ENCODE measurements at regions not wholly inside any gene's neighbourhood (a gene's known extent, or its start where the extent isn't known, plus 50 kb on each side); places are given as distances from the start of the nearest gene placed in this dataset.
"Not testable (repeated sequence)": the region's sequence is repeated elsewhere in the genome, so short reads cannot be mapped to it uniquely, and the experiment has no call there.

DNA sequence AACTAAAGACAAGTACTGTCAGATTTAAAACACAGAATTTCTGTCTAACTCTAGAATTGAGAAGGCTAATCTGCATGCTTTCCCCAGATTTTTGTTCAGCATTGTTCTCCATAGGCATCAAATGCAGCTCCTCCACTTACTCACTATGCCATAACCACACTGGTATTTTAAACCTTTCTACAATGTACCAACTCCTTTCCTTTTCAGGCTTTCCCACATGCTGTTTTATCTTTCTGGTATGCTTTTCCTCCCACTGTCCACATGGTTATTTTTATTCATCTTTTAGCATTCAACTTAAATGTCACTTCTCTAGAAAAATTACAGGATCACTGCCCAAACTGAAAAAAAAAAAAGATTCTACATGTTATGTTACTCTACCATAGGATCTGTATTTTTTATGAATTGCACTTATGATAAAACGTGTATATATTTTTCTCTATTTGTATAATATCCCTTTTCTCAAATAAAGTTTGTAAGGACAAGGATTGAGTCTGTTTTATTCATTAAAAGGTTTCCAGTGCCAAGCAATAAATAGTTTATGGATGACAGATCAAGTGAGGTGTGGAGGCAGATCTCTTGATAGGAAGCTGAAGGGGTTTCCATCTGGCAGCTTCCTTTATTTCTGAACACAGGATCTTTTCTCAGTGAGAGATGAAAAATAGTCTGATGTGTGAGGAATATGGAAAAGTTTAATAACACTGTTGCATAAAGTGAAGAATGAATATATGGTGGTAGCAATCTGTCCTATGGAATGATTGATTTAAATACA, 1064.5 kb downstream of the ZPLD1 start:
- DNase-seq: no peak

GRCh38 chr3:103499967-103500366, 1065.2 kb downstream of the ZPLD1 start:
- DNase-seq: no peak

- no peak for DNase-seq
Measured at GRCh38 chr3:103510760-103511159, 1075.9 kb downstream of the ZPLD1 start.

DNA sequence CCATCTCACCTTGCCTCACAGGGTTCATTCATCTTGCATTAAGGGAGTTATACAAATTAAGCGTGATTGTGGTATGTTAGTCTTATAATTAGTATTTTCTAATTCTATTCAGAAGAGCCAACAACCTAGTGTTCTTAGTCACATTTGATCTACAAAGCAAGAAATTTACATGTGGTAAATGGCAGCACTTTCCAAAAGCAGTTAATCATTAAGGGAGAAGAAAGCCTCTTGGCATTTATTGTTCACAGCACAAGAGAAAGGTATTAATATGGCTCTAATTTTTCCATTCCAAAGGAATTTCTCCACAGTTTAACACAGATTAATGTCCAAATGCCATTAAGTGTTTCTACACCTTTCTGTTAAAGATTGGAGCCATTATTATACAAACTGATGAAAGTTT, 1077.1 kb downstream of the ZPLD1 start:
- no peak for DNase-seq

DNA sequence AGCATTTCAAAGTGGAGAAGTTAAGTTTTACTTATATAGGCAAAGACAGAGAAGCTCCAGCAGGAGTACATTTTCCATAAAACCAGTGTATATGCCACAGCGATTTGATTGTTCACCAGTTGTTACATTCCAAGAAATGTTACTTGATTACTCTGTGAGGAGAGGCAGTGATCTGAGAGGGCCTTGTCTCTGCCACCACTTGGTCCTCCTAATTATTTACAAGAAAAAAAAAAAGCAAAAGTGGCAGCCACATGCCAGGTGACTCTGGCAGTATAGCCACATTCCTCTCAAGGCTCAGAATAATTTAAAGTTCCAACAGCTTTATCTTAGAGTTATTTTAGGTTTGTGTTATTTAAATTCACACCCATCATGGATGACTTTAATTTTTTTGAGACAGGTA, 1077.8 kb downstream of the ZPLD1 start:
- no peak for DNase-seq

DNA sequence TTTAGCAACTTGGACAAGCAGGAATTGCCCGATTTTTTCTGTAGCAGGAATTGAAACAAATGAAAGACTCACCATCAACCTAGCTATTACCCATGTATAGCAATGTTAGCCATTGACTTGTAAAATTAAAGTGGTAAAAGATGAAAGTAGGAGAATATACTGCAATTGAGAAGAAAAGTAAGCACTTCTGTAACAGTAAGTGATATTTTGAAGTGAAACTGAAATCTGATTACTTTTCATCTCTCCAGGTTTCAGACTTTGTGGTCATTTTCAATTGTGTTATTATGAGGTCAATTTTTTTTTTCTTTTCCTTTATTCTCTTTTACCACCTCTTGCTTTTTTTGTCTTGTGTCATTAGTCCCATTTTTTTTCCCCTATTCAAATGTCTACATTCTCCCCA, 1078.2 kb downstream of the ZPLD1 start:
- DNase-seq: no peak

DNA sequence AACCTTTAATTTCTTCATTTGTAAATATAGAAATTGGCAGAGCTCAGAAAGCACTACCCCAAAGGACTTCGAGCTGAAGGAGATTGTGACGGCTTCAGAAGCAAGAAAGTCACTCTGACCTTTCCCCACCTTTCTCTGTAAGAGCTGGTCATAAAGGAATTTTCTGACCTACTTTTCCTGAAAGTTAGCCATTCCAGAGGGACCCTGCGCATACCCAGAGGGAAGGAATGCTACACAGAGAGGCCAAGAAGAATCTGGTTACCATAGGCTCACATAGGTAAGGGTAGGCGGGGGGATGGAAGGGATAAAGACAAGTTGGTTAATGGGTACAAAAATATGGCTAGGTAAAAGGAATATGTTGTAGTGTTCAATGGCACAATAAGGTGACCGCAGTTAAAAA, 1080.3 kb downstream of the ZPLD1 start:
- DNase-seq: no peak

DNA sequence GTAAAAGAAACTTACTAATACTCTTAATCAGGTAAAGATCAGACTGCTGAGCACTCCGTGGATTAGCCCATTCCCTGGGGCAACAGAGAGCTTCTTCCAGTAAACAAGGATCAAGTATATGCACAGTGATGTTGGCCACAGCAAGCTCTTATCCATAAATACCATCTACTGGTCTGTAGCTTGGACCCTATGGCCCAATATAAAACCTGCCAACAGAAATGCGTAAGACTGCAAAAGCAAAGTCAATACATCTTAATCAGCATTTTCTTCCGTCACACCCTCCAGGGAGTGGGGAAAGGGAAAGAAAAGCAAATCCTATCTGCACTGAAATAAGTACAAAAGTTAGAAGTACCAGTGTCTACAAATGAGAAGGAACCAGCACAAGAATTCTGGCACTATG, 1082.1 kb downstream of the ZPLD1 start:
- DNase-seq: no peak

- DNase-seq: not testable (repeated sequence)
Measured at GRCh38 chr3:103531327-103531726, 1096.5 kb downstream of the ZPLD1 start.

DNA sequence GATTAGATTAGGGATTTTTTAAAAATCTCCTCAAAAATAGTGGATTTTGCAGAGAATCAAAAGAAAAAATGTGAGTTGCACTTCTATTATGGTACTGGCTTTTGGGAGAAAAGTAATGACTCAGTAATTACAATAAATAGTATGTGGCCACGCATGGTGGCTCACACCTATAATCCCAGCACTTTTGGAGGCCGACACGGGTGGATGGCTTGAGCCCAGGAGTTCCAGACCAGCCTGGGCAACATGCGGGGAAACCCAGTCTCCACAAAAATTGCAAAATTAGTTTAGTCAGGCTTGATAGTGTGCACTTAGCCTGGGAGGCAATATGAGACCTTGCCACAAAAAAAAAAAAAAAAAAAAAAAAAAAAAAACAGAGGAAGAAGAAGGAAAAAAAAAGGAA, 1098.2 kb downstream of the ZPLD1 start:
- no peak for DNase-seq

DNA sequence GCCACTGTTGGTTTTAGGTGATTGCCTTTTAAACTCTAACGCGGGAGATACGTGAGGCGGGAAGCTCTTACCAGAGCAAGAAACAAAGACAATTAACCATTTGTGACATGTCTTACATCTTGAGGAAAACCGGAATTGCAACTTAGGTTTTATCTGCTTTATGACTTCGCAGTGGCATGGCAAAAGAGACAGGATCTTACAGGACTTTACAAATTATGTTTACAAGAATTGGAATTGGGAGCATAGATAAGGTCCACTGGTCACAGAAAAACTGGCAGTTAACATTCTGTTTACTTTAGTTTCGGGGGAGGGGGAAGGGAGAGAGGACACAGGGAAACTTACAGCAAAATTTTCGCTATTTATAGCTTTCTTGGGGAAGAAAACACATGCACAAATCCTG, 1119.6 kb downstream of the ZPLD1 start:
- DNase-seq: no peak

- DNase-seq: not testable (repeated sequence)
Measured at GRCh38 chr3:103564116-103564515, 1129.3 kb downstream of the ZPLD1 start.

GRCh38 chr3:103585809-103586208, 1151.0 kb downstream of the ZPLD1 start:
- no peak for DNase-seq

DNA sequence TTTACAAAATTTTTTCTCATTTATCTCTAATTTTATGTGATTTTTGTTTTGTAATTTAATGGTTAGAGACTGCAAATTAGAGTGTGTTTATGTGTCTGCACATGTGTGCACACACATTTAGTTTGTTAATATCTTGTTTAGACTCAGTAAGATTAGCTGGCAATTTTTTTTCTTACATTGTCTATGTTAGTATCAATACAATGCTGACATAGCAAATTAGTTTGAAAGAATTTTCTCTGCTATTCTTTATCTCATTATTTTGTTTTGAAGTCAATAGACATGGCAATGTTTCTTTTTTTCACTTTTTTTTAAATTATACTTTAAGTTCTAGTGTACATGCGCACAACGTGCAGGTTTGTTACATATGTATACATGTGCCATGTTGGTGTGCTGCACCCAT, 1155.0 kb downstream of the ZPLD1 start:
- no peak for DNase-seq

GRCh38 chr3:103600844-103601243, 1166.0 kb downstream of the ZPLD1 start:
- DNase-seq: no peak

GRCh38 chr3:103601666-103602065, 1166.9 kb downstream of the ZPLD1 start:
- peak; percentile 80 for DNase-seq

- no peak for DNase-seq
Measured at GRCh38 chr3:103609472-103609871, 1174.7 kb downstream of the ZPLD1 start.

DNA sequence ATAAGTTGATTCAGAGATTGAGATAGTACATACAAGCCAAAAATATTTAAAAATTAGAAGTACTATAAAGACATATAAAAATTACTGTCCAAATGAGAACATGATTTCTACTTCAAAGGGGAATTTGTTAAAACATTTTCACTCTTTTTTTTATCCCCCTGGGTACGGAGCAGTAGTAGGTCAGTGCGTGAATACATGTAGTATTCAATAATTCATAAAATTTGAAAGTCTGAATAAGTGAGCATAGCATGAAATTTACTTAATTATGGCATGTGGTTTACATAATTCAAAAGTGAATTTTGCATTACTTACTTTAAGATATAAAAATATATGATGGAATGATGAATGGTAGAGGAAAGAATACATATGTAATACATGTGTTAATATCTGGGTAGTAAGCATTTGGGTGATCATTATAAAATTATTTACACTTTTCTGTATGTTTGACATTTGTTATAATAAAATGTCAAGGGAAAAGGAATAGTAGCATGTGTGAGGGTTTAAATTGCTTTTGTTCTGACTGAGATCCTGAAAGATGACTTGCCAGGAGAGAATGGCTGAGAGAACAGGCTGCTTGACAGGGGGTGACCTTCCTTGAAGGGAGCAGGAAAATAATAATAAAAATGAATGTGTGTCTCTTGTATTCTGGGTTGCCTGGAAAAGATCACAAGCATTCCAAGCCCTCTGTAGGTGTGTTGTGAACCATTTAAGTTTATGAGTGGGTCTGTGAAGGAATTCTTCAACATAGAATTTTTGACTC, 1178.8 kb downstream of the ZPLD1 start:
- no peak for DNase-seq

DNA sequence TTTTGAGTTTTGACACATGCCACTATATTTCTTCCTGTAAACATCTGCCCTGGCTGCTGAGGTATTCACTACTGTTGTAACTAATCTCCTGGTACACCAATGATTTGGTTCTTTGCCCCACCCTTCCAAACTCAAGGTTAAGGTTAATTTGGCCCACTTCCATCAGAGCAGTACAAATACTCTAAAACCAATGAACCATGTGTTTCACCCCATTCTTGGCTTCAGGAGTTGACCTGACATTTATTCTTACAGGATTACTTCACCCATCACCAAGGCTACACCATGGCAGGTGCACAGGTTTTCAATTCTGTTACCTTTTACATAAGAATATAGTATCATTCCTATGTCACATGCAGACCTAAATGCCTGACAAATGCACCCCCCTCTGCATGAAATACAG, 1179.9 kb downstream of the ZPLD1 start:
- no peak for DNase-seq

DNA sequence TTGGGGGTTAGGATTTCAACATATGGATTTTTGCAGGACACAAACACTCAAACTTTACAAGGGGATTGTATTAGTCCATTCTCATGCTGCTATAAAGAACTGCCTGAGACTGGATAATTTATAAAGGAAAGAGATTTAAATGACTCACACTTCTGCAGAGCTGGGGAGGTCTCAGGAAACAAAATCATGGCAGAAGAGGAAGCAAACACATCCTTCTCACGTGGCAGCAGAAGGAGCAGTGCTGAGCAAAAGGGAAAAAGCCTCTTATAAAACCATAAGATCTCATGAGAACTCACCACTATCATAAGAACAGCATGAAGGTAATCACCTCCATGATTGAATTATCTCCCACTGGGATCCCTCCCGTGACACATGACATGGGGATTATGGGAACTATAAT, 1183.1 kb downstream of the ZPLD1 start:
- DNase-seq: no peak

GRCh38 chr3:103624271-103624670, 1189.5 kb downstream of the ZPLD1 start:
- DNase-seq: no peak

DNA sequence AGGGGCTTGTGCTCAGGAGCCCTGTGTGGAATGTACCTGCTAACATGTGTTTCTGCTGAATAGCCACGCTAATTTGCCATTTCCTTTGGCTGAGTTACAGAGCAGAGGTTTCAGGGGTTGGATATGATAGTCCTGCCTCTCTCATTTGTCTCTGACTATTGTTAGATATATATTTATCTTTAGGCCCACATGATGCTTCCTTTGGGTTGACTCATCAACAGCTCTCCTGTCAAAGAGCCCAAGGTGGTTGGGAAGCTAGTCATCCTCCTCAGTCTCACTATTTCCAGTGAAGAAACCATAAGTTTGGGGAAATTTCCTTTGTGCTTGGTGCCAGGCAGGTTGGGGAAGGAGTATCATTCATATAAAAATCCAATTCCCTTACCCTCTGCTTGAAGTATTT, 1194.6 kb downstream of the ZPLD1 start:
- no peak for DNase-seq

GRCh38 chr3:103644450-103644849, 1209.6 kb downstream of the ZPLD1 start:
- no peak for DNase-seq

- no peak for DNase-seq
Measured at GRCh38 chr3:103653996-103654395, 1219.2 kb downstream of the ZPLD1 start.

Measured in skin of body (tissue), 1 donor.